ENCODE measurements at regions not wholly inside any gene's neighbourhood (a gene's known extent, or its start where the extent isn't known, plus 50 kb on each side); places are given as distances from the start of the nearest gene placed in this dataset.

DNA sequence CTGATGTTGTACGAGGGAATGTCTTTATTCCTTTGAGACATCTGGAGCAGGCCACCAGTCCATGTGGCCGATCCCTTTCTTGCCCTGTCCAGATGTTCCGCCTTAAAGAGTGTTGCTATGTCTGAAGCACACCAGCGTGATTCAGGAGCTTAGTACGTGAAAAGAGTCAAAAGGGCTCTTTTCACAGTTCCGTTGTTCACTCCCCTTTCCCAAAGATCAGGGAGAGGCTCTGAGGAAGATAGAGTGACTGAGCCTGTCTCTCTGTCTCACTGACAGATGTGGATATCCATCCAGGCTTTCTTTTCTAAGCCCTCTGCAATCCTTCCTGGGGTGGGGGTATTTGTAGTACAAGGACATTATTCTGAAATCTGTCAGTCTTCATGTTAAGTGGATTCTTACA lies 262.5 kb upstream of the LRTM1 start:
- no peak for TF ChIP-seq NFYB (CRISPR knock-in tag; conservative IDR thresholded peaks at IDR 0.05; ENCODE audit: low read depth)
- TF ChIP-seq NR2C2 (CRISPR knock-in tag; IDR thresholded peaks at IDR 0.05), result no peak
